ENCODE measurements at regions not wholly inside any gene's neighbourhood (a gene's known extent, or its start where the extent isn't known, plus 50 kb on each side); places are given as distances from the start of the nearest gene placed in this dataset.

DNA sequence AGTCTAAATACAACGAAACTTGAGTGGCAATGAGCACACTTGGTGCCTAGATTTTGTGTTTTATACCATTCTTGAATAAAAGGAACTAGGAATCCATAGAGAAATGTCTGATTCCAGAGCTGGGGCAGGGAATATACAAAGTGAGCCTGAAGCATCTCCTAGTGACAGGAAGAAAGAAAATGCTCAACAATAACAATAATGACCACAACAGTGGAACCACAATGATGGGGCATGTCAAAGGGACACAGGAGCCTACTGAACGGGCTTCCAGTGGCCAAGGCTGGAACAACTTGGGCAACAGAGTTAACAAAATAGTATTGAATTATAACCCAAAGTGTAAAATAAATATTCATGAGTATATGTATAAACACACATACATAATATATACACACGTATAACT, 94.4 kb upstream of the ADCY1 start:
- H3K36me3 Mint-ChIP-seq (ENCODE audit: low read depth): no peaks in the 10 kb centered on the region
- no peaks in the 10 kb centered on the region for H3K4me1 Mint-ChIP-seq (ENCODE audit: low read depth)
- DNase-seq (ENCODE audit: low spot score): no peak
- no peak overlapping the region for H3K27ac Mint-ChIP-seq (ENCODE audit: unreplicated experiment)
- no peak for TF ChIP-seq CTCF (IDR thresholded peaks at IDR 0.05)
- no peaks in the 10 kb centered on the region for H3K9me3 Mint-ChIP-seq (ENCODE audit: low read depth)
- peaks cover 28% of the 10 kb centered on the region for H3K27me3 Mint-ChIP-seq (ENCODE audit: low read depth)
- H3K4me3 Mint-ChIP-seq (ENCODE audit: unreplicated experiment): no peak overlapping the region

DNA sequence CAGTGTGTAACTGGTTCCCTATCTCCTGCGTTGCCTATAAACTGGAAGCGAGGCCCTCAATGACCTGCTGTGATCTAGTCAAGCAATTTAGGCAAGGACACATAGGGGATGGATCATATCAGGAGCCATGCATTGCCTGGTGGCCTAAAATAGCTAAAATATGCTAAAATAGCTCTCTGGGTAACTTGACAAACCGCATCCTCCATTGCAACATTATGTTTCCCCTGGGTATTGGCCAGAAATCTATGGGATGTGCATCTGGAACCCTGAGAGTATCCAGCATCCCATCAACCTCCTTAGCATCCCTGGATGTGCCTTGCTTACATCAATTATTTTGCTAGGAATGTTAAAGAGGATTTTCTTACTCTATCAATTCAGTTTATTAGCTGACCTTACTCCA, 91.7 kb upstream of the ADCY1 start:
- Mint-ChIP-seq H3K9me3 (ENCODE audit: low read depth) (no peaks in the 10 kb centered on the region), H3K36me3 (ENCODE audit: low read depth) (no peaks in the 10 kb centered on the region), H3K4me1 (ENCODE audit: low read depth) (no peaks in the 10 kb centered on the region), H3K27me3 (ENCODE audit: low read depth) (peaks cover 13% of the 10 kb centered on the region), H3K4me3 (ENCODE audit: unreplicated experiment) (no peak overlapping the region), H3K27ac (ENCODE audit: unreplicated experiment) (no peak overlapping the region)
- DNase-seq (ENCODE audit: low spot score): no peak
- TF ChIP-seq CTCF (IDR thresholded peaks at IDR 0.05): no peak

DNA sequence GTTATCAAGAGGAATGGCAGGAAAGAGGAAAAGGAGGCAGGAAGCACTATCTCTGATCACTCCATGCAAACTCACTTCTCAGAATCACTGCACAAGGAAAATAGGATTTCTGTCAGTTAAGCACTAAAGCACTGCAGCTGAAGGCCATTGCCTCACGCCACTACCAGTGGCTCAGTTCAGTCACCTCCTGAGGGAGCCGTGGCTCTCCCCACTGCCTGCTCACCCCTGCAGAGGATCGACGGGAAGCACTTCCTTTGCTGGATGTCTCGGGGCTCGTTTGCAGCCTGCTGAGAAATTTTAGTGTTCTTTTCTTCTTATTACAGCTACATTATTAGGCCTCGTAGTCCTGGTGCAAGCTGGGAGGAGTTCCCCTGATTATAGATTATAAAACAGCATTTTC, 90.1 kb upstream of the ADCY1 start:
- TF ChIP-seq CTCF (IDR thresholded peaks at IDR 0.05): no peak
- H3K4me3 Mint-ChIP-seq (ENCODE audit: unreplicated experiment): no peak overlapping the region
- no peak overlapping the region for H3K27ac Mint-ChIP-seq (ENCODE audit: unreplicated experiment)
- no peaks in the 10 kb centered on the region for H3K9me3 Mint-ChIP-seq (ENCODE audit: low read depth)
- H3K36me3 Mint-ChIP-seq (ENCODE audit: low read depth): no peaks in the 10 kb centered on the region
- no peak for DNase-seq (ENCODE audit: low spot score)
- H3K4me1 Mint-ChIP-seq (ENCODE audit: low read depth): no peaks in the 10 kb centered on the region
- peaks cover 13% of the 10 kb centered on the region for H3K27me3 Mint-ChIP-seq (ENCODE audit: low read depth)

DNA sequence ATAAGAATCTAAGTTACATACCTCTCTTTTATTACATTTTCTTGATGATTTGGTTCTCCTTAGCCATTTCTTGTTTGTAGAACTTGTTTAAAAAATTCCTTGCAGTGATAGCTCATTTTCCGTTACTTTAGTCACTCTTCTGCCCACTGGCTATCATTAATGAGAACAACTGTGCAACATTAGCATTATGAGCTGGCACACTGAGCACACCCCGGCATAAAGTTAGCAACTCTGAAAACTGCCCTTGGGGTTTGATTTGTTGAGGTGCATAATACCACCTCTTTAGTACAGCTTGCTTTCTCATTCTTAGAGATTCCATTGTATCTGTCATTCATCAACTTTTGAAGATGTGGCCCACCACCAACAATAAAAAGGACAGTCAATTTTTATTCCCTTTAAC, 87.6 kb upstream of the ADCY1 start:
- no peak for TF ChIP-seq CTCF (IDR thresholded peaks at IDR 0.05)
- Mint-ChIP-seq H3K9me3 (ENCODE audit: low read depth) (peaks cover 9% of the 10 kb centered on the region), H3K4me3 (ENCODE audit: unreplicated experiment) (no peak overlapping the region), H3K4me1 (ENCODE audit: low read depth) (no peaks in the 10 kb centered on the region), H3K27ac (ENCODE audit: unreplicated experiment) (no peak overlapping the region), H3K27me3 (ENCODE audit: low read depth) (peaks cover 18% of the 10 kb centered on the region), H3K36me3 (ENCODE audit: low read depth) (no peaks in the 10 kb centered on the region)
- DNase-seq (ENCODE audit: low spot score): no peak

- no peaks in the 10 kb centered on the region for H3K4me1 Mint-ChIP-seq (ENCODE audit: low read depth)
- H3K27me3 Mint-ChIP-seq (ENCODE audit: low read depth): peaks cover 32% of the 10 kb centered on the region
- H3K4me3 Mint-ChIP-seq (ENCODE audit: unreplicated experiment): no peak overlapping the region
- H3K36me3 Mint-ChIP-seq (ENCODE audit: low read depth): no peaks in the 10 kb centered on the region
- peaks cover 14% of the 10 kb centered on the region for H3K9me3 Mint-ChIP-seq (ENCODE audit: low read depth)
- DNase-seq (ENCODE audit: low spot score): no peak
- TF ChIP-seq CTCF (IDR thresholded peaks at IDR 0.05): no peak
- H3K27ac Mint-ChIP-seq (ENCODE audit: unreplicated experiment): no peak overlapping the region
These were observed 79.3 kb upstream of the ADCY1 start for GRCh38 chr7:45494885-45495284.

Measured in chondrocyte (in vitro differentiated cells).